ENCODE measurements at regions not wholly inside any gene's neighbourhood (a gene's known extent, or its start where the extent isn't known, plus 50 kb on each side); places are given as distances from the start of the nearest gene placed in this dataset.

- H3K4me1 Mint-ChIP-seq, result no peaks in the 10 kb centered on the region
- peaks cover 2% of the 10 kb centered on the region for H3K9me3 Mint-ChIP-seq
- no peak overlapping the region for H3K4me3 Mint-ChIP-seq
- no peak overlapping the region for H3K27ac Mint-ChIP-seq
- H3K27me3 Mint-ChIP-seq, result no peaks in the 10 kb centered on the region
- ATAC-seq, result no peak
- H3K36me3 Mint-ChIP-seq, result no peaks in the 10 kb centered on the region
Measured at GRCh38 chr1:232111611-232112010, 485.0 kb downstream of the DISC1 start.

DNA sequence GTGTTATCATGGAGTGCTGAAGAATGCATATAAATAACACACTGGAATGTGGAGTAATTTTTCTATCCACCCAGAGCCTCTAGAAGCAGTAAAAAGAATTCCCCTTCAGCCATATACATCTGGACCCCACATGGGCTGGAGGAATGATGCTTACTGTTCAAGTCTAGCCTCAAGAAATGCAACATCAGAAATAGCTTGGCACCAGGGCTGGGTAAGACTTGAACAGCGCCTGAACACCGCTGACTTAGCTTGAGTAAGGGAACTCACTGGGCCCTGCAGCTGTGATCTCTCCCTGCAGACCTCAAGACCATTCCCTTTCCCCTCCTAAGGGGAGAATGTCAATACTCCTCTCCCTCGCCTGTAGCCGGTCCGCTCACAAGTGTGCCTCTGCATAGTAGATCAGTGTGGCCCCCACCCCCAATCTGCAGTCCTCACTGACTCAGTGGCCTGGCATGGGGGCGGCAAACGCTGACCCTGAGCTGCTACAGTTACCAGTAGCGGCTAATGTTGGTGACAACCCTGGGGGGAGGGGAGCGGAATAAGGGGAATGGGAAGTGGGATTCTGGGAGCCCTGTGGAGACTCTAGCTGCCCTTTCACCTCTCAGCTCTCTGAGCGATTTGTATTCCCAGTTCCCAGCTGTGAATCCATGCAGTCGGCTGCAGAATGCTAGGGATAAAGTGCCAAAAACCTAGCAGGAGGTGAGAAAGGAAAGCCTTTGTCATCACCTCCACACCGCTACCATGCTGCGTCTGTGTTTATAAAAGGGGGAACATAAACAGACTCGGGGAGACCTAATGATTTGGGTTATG lies 483.9 kb downstream of the DISC1 start:
- Mint-ChIP-seq H3K27me3 (no peaks in the 10 kb centered on the region), H3K36me3 (no peaks in the 10 kb centered on the region), H3K27ac (no peak overlapping the region), H3K9me3 (peaks cover 2% of the 10 kb centered on the region), H3K4me3 (no peak overlapping the region), H3K4me1 (no peaks in the 10 kb centered on the region)
- ATAC-seq, result no peak

DNA sequence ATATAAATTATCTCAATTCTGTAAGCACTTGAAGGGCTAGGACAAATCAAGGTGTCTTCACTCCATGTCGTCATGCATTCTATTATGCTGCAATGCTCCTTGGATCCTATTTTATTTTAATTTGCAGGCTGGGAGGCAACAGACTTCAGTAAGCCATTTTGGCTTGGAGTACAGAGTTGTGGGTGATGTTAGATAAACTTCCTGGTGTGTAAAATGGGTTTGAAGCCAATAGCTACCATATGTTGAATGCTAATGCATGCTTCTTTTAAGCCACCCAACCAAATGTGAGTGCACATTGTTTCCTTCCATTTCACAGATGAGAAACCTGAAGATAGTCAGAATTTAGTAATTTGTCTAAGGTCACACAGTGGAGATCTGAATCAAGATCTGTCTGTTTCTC lies 482.8 kb downstream of the DISC1 start:
- Mint-ChIP-seq H3K4me1 (no peaks in the 10 kb centered on the region), H3K27ac (no peak overlapping the region), H3K36me3 (no peaks in the 10 kb centered on the region), H3K27me3 (peaks cover 5% of the 10 kb centered on the region), H3K9me3 (peaks cover 2% of the 10 kb centered on the region), H3K4me3 (no peak overlapping the region)
- no peak for ATAC-seq

GRCh38 chr1:232108598-232108997 lies 482.0 kb downstream of the DISC1 start:
- H3K4me3 Mint-ChIP-seq, result no peak overlapping the region
- no peak overlapping the region for H3K27ac Mint-ChIP-seq
- no peaks in the 10 kb centered on the region for H3K36me3 Mint-ChIP-seq
- peaks cover 10% of the 10 kb centered on the region for H3K27me3 Mint-ChIP-seq
- ATAC-seq, result no peak
- H3K4me1 Mint-ChIP-seq, result no peaks in the 10 kb centered on the region
- peaks cover 2% of the 10 kb centered on the region for H3K9me3 Mint-ChIP-seq

DNA sequence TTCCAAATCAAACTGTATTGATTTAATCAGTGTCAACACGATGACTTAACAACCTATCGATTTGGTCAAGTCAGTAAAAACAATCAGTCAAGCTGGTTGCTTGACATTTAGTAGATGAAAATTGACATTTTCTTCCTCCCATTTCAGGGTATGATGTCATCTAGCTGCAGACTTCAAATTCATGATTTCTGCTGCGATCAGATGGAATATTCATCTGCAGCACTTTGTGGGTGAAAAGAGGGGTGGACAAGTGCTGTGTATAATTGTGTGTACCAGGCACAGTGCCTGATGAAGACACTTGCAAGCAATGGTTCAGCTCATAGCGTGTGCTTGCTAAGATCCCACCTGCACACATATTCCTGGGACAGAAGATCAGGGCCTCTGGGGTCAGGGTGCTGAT lies 479.8 kb downstream of the DISC1 start:
- H3K27ac Mint-ChIP-seq, result no peak overlapping the region

GRCh38 chr1:232105561-232105960 lies 479.0 kb downstream of the DISC1 start:
- no peak overlapping the region for H3K4me3 Mint-ChIP-seq

More for the DNA sequence above, 479.8 kb downstream of the DISC1 start:
- no peaks in the 10 kb centered on the region for H3K9me3 Mint-ChIP-seq
- no peak overlapping the region for H3K4me3 Mint-ChIP-seq
- H3K27me3 Mint-ChIP-seq, result peaks cover 10% of the 10 kb centered on the region
- no peaks in the 10 kb centered on the region for H3K4me1 Mint-ChIP-seq
- no peaks in the 10 kb centered on the region for H3K36me3 Mint-ChIP-seq
- ATAC-seq, result no peak

GRCh38 chr1:232101231-232101630 lies 474.6 kb downstream of the DISC1 start:
- peaks cover 10% of the 10 kb centered on the region for H3K9me3 Mint-ChIP-seq
- peaks cover 24% of the 10 kb centered on the region for H3K27me3 Mint-ChIP-seq
- no peaks in the 10 kb centered on the region for H3K36me3 Mint-ChIP-seq
- no peaks in the 10 kb centered on the region for H3K4me1 Mint-ChIP-seq
- H3K4me3 Mint-ChIP-seq, result no peak overlapping the region
- H3K27ac Mint-ChIP-seq, result no peak overlapping the region
- no peak for ATAC-seq

More at GRCh38 chr1:232105561-232105960, 479.0 kb downstream of the DISC1 start:
- H3K4me1 Mint-ChIP-seq, result no peaks in the 10 kb centered on the region
- ATAC-seq, result no peak
- peaks cover 10% of the 10 kb centered on the region for H3K27me3 Mint-ChIP-seq
- H3K36me3 Mint-ChIP-seq, result no peaks in the 10 kb centered on the region
- H3K27ac Mint-ChIP-seq, result no peak overlapping the region
- H3K9me3 Mint-ChIP-seq, result no peaks in the 10 kb centered on the region

- H3K27ac Mint-ChIP-seq, result no peak overlapping the region
- peaks cover 15% of the 10 kb centered on the region for H3K27me3 Mint-ChIP-seq
- ATAC-seq, result no peak
- no peaks in the 10 kb centered on the region for H3K36me3 Mint-ChIP-seq
- no peak overlapping the region for H3K4me3 Mint-ChIP-seq
- H3K4me1 Mint-ChIP-seq, result no peaks in the 10 kb centered on the region
- peaks cover 10% of the 10 kb centered on the region for H3K9me3 Mint-ChIP-seq
Measured at GRCh38 chr1:232096751-232097150, 470.2 kb downstream of the DISC1 start.

Data from stimulated activated memory B cell treated with anti-CD40 and anti-IgM and Interleukin-4, amounts not matched to agents 10 μg/mL and 1 μg/mL and 100 μg/mL, for 72 hours (primary cell).